OCI-M2 (cell line): ENCODE measurements at regions not wholly inside any gene's neighbourhood (a gene's known extent, or its start where the extent isn't known, plus 50 kb on each side); places are given as distances from the start of the nearest gene placed in this dataset.

Source experiments
- DNase-seq: peaks from one replicate; lab custom pipeline; 2025; ENCODE audit not compliant: unreplicated experiment; lab: John Stamatoyannopoulos, UW

- no peak for DNase-seq
These were observed 1241.1 kb upstream of the LRRTM1 start for GRCh38 chr2:81545626-81546025.

GRCh38 chr2:81542119-81542518, 1237.6 kb upstream of the LRRTM1 start:
- DNase-seq, result no peak

GRCh38 chr2:81529944-81530343, 1225.4 kb upstream of the LRRTM1 start:
- DNase-seq, result no peak

GRCh38 chr2:81528852-81529480, 1224.4 kb upstream of the LRRTM1 start:
- no peak for DNase-seq

- DNase-seq, result no peak
These were observed 1218.8 kb upstream of the LRRTM1 start for GRCh38 chr2:81523344-81523743.

GRCh38 chr2:81513328-81513727, 1208.8 kb upstream of the LRRTM1 start:
- DNase-seq, result no peak

- no peak for DNase-seq
These were observed 1201.0 kb upstream of the LRRTM1 start for GRCh38 chr2:81505586-81505985.

- no peak for DNase-seq
These were observed 1191.0 kb upstream of the LRRTM1 start for GRCh38 chr2:81495556-81495955.

- no peak for DNase-seq
These were observed 1178.7 kb upstream of the LRRTM1 start for GRCh38 chr2:81483254-81483653.

GRCh38 chr2:81481994-81482368, 1177.4 kb upstream of the LRRTM1 start:
- no peak for DNase-seq

GRCh38 chr2:81481242-81481993, 1176.9 kb upstream of the LRRTM1 start:
- no peak for DNase-seq

- DNase-seq, result no peak
These were observed 1162.5 kb upstream of the LRRTM1 start for GRCh38 chr2:81467096-81467495.

GRCh38 chr2:81462420-81462819, 1157.9 kb upstream of the LRRTM1 start:
- no peak for DNase-seq

GRCh38 chr2:81445176-81445575, 1140.6 kb upstream of the LRRTM1 start:
- no peak for DNase-seq

GRCh38 chr2:81437456-81438000, 1133.0 kb upstream of the LRRTM1 start:
- DNase-seq, result no peak

- DNase-seq, result no peak
These were observed 1131.7 kb upstream of the LRRTM1 start for GRCh38 chr2:81436256-81436655.

- DNase-seq, result no peak
These were observed 1108.1 kb upstream of the LRRTM1 start for GRCh38 chr2:81412681-81413080.

GRCh38 chr2:81403508-81403907, 1099.0 kb upstream of the LRRTM1 start:
- no peak for DNase-seq

GRCh38 chr2:81396417-81397019, 1092.0 kb upstream of the LRRTM1 start:
- no peak for DNase-seq

- no peak for DNase-seq
These were observed 1091.2 kb upstream of the LRRTM1 start for GRCh38 chr2:81395746-81396145.

GRCh38 chr2:81389203-81389602, 1084.7 kb upstream of the LRRTM1 start:
- DNase-seq, result no peak

GRCh38 chr2:81363800-81364199, 1059.2 kb upstream of the LRRTM1 start:
- no peak for DNase-seq
